Hematopoietic multipotent progenitor cell treated with erythropoietin and hydrocortisone succinate and interleukin-3 and kit ligand, for 17 days (in vitro differentiated cells): ENCODE measurements at regions not wholly inside any gene's neighbourhood (a gene's known extent, or its start where the extent isn't known, plus 50 kb on each side); places are given as distances from the start of the nearest gene placed in this dataset.

ENCODE experiments used
- DNase-seq: peaks from one replicate; pipeline ENCODE4 v3.0.0-alpha.2; 2015; ENCODE audit warnings: low spot score

DNA sequence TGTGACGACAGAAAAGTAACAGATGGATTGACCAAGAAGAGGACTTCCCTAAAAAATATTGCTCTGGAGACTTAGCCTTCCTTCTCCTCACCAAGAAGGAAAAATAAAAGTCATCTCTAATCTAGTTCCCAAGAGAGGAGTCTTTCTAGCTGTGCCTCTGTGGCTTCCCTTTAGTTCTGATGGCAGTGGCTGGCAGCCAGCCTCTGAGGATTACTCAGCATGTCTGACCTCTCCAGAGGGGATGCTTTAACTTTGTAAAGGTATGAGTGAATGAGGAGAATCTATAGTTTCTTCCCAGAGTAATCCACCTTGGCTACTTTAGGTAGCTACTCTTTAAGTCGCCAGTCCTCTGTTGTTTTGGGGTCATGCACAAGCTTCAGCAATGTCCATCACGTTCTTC is 163.9 kb upstream of the KIT start:
- peak; percentile 25 for DNase-seq

DNA sequence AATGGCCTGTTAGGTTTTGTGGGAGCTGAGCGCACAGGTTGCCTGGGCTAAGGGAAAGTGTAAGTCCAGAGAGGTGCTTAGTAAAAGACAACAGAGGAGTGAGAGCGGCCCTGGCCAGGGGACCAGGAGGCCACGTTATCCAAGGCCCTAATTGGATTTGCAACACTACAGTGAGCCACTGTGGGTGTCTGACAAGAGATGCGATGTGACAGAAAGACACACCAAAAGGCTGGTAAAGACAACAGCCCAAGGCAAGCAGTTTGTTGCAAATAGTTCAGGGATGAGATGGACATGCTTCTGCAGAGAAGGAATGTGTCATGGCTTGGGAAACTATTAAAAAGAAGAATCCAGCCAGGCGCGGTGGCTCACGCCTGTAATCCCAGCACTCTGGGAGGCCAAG is 162.7 kb upstream of the KIT start:
- no peak for DNase-seq

DNA sequence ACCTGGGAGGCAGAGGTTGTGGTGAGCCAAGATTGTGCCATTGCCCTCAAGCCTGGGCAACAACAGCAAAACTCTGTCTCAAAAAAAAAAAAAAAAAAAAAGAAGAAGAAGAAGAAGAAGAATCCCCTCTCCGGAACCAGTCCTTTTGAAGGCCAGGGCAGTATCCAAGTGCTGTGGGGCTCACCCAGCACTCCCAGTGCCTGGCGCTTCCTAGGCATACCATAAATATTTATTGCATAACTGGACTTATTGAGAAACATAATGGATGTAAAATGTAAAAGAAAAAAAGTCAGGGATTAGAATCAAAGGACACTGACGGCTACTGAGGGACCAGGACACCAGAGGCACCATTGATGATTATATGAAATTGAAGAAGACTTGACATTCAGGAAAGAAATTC is 162.1 kb upstream of the KIT start:
- DNase-seq, result no peak

DNA sequence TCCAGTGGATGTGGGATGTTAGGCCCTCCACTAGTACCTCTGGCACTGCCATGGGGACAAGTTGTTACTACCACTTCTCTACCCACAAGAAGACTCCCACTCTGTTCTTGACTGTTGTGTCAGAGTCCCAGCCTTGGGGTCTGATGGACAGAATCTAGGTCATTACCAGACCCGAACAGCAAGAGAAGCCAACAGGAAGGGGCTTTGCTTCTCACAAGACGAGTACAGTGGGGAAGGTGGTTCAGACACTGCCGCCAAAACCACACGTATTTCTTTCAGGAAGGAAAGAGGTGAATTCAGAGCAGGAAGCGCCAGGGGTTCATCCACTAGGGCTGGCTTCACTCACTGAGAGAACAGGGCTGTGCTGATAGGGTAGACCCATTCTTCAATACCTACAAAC is 161.3 kb upstream of the KIT start:
- DNase-seq, result no peak

DNA sequence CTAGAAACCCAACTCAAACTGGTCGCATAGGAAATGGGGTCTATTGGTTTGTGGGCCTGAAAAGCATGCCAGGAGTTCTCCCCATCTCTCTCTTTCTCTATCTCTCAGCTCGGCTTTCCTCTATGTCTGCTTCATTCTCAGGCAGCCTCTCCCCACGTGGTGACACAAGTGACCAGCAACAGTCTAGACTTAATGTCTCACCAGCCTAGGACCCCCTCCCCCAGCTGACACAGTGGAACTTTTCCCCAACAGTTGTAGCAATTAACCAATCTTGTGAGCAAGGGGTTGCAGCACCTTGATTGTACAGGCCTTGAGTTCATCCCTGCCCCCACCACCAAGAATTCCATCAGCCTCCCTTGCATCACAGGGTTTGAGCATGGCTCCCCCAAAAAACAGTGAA is 159.8 kb upstream of the KIT start:
- DNase-seq, result no peak

DNA sequence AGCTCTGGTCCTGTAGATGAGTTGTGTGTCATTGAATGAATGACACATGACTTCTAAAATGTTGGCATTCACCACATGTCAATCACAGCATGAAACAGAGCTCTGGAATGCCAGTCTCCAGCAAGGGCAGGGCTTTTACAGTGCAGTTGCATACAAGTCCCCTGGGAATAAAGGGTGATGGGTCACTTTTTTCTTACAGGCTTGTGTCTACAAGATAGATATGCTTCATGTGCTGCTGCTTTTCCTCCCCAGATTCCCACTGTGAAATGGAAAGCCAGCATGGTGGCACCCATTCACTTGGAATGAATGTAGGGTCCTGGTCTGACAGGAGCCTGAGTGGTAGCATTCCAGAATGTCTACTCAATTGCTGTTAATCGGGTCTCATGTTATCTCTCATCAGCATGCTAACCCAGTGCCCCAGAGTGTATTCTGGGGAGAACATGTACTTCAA is 159.1 kb upstream of the KIT start:
- no peak for DNase-seq

DNA sequence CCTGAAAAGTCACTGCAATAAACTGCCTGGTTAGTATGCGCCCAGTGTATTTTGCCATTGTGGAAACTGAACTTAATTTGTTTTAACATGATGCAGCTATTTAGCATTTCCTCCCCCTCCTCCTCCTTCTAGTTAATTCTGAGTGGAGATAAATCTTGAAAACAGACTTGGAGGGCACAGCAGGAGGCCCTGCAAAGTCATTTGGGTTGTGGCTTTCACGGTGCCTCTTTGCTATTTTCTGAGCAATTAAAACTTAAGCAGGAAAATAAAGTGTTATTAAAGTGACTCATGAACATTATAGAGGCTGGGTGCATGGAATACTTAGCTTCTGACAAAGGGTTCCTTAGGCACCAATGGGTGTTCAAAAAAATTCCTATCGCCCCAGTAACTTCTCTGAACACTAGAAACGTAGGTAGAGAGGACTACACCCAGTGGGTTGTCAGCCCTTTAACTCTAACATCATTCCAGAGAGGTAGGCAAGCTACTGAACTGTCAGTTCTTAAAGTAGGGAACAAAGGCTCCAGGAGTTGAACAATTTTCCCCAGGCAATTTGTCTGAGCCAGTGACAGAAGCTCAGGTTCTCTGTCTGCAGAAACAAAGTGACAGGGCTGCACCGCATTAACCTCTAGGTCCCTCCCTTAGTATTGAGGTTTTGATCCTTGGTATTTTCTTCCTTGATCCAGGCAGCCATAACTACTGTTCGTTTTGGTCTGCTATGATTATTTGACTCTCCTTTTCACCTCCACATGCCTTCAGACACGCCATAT is 158.3 kb upstream of the KIT start:
- peak; percentile 16 for DNase-seq

DNA sequence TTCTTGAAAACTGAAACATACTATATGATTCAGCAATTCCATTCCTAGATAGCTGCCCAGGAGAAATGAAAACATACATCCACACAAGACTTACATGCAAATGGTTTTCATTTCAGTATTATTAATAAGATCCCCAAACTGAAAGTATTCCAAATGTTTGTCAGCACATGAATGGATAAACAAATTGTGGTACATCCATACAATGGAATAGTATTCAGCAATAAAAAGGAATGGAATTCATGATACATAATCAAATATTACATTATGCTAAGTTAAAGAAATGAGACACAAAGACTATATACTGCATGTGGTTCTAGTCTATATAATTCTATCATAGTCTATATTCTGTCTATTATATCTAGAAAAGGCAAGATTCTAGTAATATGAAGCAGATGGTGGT is 152.4 kb upstream of the KIT start:
- no peak for DNase-seq

DNA sequence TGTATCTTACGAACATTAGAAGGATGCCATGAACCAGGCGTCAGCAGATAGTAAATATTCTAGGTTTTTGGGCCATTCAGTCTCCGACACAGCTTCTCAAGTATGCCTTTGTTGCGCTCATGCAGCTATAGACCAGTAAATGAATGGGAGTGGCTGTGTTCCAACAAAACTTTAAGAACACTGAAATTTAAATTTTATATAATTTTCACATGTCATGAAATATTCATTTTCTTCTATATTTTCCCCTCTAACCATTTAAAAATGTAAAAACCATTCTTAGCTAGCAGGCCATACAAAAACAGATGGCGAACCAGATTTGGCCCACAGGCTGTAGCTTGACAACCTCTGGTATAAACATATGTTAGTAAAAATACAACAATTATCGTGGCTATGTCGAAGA is 151.8 kb upstream of the KIT start:
- no peak for DNase-seq

DNA sequence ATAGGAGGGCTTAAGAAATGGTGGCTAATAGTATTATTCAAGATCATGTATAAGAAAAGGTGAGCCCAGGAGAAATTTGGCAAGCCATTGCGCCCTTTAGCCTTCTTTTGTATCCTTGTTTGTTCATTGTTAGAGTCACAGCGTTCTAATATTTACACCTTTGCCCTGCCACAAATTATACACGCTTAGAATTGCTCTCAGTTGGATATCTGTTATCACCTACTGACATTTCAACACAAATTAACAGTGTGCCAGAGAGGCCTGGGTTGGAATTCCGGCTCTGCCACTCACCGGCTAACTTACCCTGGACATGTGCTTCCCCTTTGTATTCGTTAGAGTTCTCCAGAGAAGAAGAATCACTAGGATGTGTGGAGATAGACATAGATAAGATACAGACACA is 148.7 kb upstream of the KIT start:
- DNase-seq, result no peak

DNA sequence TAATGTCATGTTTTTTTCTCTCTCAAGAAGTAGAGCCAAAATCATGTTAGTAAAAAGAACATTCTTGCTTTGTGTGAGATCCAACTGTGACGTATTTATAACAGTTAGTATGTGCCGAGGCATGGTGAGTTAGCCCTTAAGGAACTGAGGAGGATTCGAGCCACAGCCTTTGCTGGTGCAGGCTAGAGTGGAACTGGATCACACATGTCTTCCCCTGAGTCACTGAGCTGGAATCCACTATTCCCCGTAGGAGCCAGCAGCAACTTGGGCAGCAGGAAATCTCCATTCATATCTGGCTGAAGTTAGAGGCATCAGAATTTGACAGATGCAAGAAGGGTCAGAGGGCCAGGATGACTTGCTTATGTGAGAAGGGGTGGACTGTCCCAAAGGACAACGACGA is 144.6 kb upstream of the KIT start:
- no peak for DNase-seq

DNA sequence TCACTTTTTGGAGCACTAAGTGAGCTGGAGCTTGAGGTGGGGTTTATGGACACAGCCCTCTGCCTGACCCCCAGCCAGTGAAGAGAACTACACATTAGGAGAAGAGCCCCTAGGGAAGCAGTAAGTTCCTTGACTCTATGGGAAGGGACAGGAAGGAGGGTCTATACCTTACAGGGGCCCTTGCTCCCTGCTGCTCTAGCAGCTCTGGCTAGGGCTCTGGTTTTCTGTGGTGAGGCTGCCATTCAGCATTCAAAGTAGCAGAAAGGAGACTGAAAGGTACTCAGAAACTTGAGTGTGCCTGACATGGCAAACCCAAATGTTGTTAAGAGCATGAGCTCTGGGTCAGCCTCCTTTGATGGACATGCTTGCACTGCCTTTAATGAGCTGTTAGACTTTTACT is 144.0 kb upstream of the KIT start:
- DNase-seq, result no peak

DNA sequence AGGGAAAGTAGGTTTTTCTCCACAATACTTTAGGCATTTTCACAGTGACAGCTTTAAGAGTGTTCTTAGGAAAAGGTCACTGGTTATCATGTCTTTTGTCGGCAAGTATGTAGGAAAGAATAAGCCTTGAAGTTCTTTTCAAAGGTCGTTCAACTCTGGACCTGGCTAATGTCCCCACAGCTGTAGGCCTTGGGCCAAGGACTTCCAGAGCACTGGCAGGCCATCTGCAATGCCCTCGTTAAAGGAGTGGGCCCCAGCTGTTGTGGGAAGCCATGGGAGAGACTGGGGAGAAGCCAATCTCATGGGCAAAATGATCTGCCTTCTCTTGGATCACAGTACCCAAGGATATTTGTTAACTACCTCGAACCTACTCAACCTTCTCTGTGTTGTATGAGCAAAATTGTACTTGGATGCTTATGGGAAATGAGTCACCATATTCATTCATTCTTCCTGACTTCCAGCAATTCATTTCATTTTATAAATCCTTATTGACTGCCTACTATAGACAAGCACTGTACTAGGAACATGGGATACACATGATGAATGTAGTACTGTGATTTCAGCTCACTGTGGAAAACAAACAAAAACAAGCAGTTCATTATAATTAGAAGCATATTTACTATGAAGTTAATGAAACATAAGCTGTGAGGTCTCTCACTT is 141.1 kb upstream of the KIT start:
- DNase-seq, result no peak

DNA sequence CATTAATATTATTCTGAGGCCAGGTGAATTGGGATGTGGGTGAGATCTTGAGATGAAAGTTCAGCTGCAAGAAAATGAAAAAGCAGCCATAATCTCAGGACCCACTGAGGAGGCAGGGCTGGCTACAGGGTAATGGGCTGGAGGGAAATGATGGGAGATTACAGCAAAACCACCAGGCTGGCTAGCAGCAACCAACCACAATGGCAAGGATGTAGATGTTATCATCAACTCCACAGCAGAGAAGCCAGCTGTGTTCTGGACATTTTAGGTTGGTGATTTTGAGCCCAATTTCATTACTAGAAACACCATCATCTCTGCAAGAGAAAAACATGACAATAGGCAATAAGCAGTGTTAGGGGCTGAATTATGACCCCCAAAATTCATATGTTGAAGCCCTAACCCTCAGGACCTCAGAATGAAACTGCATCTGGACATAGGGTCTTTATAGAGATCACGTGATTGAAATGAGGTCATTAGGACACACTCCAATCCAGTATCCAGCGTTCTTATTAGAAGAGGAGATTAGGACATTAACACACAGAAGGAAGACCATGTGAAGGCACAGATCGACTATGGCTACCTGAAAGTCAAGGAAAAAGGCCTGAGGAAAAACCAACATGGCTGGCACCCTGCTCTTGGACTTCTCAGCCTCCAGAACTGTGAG is 139.8 kb upstream of the KIT start:
- DNase-seq, result no peak

DNA sequence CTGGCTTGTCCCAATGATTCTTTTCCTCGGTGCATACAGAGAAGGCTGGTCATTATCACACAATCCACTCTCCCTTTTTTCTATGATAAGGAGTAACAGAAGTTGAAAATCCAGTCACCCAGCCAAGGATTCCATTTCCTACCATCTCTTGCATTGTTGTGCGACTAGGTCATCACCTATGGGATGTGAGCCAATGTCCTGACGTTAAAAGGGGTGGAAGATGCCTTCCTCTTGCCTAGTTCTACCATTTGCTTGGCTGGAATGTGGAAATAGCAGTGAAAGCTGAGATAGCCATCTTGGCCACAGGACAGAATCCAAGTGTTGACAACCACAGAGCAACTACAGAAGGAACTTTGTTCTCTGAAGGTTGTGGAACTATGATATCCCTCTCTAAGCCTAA is 132.2 kb upstream of the KIT start:
- no peak for DNase-seq

DNA sequence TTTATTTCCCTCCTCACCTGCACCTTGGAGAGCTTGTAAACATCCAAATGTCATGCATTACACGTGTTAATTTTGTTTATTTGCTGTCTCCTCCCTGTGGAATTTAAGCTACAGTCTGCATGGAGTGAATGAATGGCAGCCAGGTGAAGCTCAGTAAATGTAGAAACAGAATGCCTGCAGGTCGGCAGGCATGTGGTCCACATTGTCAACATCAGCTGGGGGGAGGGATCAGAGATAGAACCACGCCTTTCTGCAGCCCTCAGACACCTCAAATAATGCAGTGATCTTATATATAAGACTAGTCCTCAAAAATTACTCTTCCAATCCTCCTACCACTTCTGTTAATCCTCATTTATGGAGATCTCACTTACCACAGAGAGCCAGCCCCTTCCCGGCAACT is 131.2 kb upstream of the KIT start:
- DNase-seq, result no peak

DNA sequence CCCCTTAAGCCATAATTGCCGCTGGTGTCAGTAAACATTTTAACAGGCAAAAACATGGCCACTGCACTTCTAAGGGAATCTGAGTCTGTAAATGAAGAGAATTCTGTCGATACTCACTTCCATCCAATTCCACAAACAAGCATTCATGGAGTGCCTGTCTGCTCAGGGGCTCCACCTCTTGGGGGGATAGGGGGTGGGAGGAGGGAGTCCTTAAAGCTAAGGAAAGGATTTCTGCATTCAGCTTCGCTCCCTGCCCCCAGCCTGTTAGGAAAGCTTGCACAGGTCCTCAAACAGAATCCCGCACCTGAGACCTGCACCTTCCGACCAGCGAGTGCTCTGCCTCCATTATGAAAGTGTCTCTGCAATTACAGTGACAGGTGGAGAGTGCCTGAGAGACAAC is 130.2 kb upstream of the KIT start:
- no peak for DNase-seq

DNA sequence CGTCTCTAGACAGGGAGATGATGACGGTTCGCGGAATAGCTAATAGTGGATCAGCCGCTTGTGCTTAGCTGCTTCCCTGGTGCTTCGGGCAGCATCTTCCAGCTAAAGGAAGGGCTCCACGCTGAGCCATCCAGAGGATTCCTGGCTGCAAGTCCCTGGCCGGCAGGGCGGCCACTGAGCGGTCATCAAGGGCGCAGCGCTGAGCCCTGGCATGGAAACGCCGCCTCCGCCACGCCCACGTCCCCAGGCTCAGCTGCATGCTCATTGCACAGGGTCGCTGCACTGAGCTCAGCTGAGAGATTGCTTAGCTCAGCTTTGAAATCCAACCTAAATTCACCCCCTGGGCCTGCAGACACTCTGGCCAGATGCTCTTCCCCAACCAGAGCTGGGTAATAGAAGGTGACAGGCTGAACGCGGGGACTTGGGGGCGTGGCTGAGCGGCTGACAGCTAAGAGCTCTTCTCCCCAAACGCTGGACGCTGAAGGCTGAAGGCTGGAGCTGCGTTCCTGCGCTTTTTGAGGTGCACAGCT is 118.2 kb upstream of the KIT start:
- peak; percentile 33 for DNase-seq

DNA sequence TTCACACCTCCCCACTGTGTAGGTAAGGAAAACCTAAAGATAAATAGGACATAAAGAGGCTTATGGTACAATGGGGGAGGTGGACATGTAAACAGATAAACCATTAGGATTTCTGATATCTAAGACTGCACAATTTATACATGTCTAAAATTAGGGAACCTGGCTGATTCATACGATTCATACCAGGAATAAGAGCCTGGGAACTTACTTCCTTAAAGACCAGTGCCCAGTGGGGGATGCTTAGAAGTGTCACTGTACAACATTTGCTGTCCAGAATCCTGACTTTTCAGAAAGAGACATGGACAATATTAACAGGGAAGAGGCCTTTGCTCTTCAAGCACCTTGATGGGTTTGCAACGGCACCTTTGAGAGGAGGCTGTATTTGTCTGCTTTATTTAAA is 116.8 kb upstream of the KIT start:
- no peak for DNase-seq

DNA sequence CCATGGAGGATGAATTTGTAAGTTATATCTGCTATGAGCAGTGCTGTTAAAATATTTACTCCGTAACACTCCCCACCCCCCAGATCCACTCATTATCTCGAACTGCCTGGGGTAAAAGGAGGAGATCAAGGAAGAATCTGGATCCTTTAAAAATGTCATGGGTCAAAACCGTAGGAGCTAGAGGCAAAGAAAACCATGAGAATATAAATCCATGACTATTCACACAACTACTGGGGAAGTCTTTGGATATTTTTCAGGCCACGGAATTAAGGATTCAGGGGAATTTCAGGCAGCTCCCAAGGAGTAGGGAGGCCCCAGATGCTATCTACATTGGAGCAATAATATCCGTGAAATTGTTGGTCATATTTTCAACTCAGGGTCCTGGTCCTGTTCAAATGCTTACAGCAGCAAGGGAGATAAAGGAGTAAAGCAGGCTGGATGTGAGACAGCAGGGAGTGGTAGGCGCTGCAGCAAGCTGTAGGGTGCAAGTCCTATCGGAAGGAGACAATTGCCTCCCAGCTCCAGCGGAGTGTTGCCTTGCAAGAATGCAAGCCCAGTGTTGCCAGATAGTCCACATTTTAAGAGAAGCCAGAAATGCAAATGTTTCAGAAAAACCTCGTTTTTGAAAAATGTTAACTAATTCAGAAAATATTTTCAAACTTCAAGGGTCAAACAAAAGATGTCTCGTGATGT is 116.2 kb upstream of the KIT start:
- no peak for DNase-seq

DNA sequence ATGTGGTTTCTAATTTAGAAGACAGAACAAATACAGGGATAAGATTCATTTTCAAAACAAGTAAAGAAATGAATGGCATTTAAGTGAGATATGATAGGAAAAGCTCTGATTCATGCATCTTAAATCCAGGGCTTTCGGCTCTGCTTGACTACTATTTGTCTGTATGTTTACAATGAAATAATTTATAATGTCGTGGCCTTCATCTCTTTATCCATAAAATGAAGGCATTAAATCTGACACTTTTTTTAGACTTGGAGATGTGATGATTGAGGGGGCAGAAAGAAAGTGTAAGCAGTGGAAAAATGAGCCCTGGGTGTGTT is 115.7 kb upstream of the KIT start:
- DNase-seq, result no peak

DNA sequence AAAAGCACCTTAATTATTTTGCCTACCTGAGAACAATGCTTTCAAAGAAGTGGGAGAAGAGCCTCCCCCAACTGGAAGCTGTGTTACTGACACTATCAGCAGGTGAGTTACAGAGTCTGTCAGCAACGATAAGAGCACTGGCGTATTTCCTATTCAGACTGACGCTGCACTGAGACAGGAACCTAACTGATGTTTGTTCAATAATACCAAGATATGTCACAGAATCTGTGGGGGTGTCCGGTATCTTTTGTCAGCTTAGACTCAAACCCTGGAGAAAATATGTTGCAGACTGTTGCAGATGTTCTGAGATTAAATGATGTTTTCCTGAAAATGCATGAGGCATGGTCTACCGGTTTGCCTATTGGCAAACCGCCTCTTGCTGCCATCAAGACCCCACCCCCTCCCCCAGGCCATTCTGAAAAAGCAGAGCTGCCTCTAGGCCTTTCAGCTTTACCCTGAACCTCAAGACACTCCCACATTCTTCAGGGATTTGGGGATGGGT is 115.2 kb upstream of the KIT start:
- DNase-seq, result no peak
